MM.1S (cell line): ENCODE measurements at regions not wholly inside any gene's neighbourhood (a gene's known extent, or its start where the extent isn't known, plus 50 kb on each side); places are given as distances from the start of the nearest gene placed in this dataset.

ENCODE experiments used
- DNase-seq: peaks from one replicate; pipeline ENCODE4 v3.0.0-alpha.2; 2015
- H2AFZ ChIP-seq: fragments of 300-600 bp; sonication (generic); 2 replicates; pipeline ENCODE4 v1.6.0; 2016; ENCODE audit warnings: antibody characterized with exemption, low read length
- H3F3A ChIP-seq: fragments of 300-600 bp; sonication (generic); 2 replicates; pipeline ENCODE4 v1.6.1; 2016; ENCODE audit warnings: mild to moderate bottlenecking, antibody characterized with exemption, low read length, moderate library complexity, mixed read lengths; ENCODE audit not compliant: insufficient read depth
- H3K27ac ChIP-seq: fragments of 300-600 bp; sonication (generic); 2 replicates; pipeline ENCODE4 v1.5.1; 2016; ENCODE audit warnings: mild to moderate bottlenecking, low read length
- H3K27me3 ChIP-seq: fragments of 300-600 bp; sonication (generic); replicated peaks from 2 replicates; pipeline ENCODE4 v1.6.0; 2016; ENCODE audit warnings: low read length; ENCODE audit not compliant: insufficient read depth
- H3K36me3 ChIP-seq: fragments of 300-600 bp; sonication (generic); replicated peaks from 2 replicates; pipeline ENCODE4 v1.6.1; 2016; ENCODE audit warnings: mild to moderate bottlenecking, low read length, mixed read lengths; ENCODE audit not compliant: insufficient read depth
- H3K4me1 ChIP-seq: fragments of 300-600 bp; sonication (generic); 2 replicates; pipeline ENCODE4 v1.6.1; 2016; ENCODE audit warnings: low read length, mixed read lengths
- H3K4me2 ChIP-seq: fragments of 300-600 bp; sonication (generic); 2 replicates; pipeline ENCODE4 v1.6.0; 2016; ENCODE audit warnings: low read depth, low read length
- H3K4me3 ChIP-seq: fragments of 300-600 bp; sonication (generic); 2 replicates; pipeline ENCODE4 v1.5.1; 2016; ENCODE audit warnings: low read length, mixed read lengths
- H3K79me2 ChIP-seq: fragments of 300-600 bp; sonication (generic); 2 replicates; pipeline ENCODE4 v1.6.1; 2016; ENCODE audit warnings: mixed run types, low read length, mixed read lengths
- H3K9ac ChIP-seq: fragments of 300-600 bp; sonication (generic); 2 replicates; pipeline ENCODE4 v1.6.1; 2016; ENCODE audit warnings: low read length, mixed read lengths
- H3K9me2 ChIP-seq: fragments of 300-600 bp; sonication (generic); replicated peaks from 2 replicates; pipeline ENCODE4 v1.6.1; 2016; ENCODE audit warnings: mild to moderate bottlenecking, low read length, mixed read lengths; ENCODE audit not compliant: insufficient read depth
- H3K9me3 ChIP-seq: fragments of 300-600 bp; sonication (generic); replicated peaks from 2 replicates; pipeline ENCODE4 v1.6.1; 2016; ENCODE audit warnings: mild to moderate bottlenecking, low read length, mixed read lengths; ENCODE audit not compliant: insufficient read depth
- H4K20me1 ChIP-seq: fragments of 300-600 bp; sonication (generic); 2 replicates; pipeline ENCODE4 v1.6.1; 2016; ENCODE audit warnings: mild to moderate bottlenecking, low read length, moderate library complexity, mixed read lengths; ENCODE audit not compliant: insufficient read depth
- CTCF ChIP-seq: fragments of 300-600 bp; sonication (generic); IDR thresholded peaks from 2 replicates; pipeline ENCODE4 v1.5.1; 2016; ENCODE audit warnings: antibody characterized with exemption, low read length, mixed read lengths
- EZH2 ChIP-seq: fragments of 300-600 bp; sonication (generic); optimal IDR thresholded peaks from 2 replicates; pipeline ENCODE3; 2017; ENCODE audit warnings: low read depth, mild to moderate bottlenecking, antibody characterized with exemption, low read length, mixed read lengths
- EZH2phosphoT487 ChIP-seq: fragments of 300-600 bp; sonication (generic); IDR thresholded peaks from 2 replicates; pipeline ENCODE4 v1.6.1; 2018; ENCODE audit warnings: antibody characterized with exemption, low read length

GRCh38 chr16:73390491-73390890 is 342.6 kb upstream of the ZFHX3 start:
- Histone ChIP-seq H3K9me2 (no peaks in the 10 kb centered on the region), H3F3A (no peaks in the 10 kb centered on the region), H2AFZ (no peak overlapping the region), H3K79me2 (no peaks in the 10 kb centered on the region), H3K27ac (no peak overlapping the region), H3K4me1 (no peaks in the 10 kb centered on the region), H3K9ac (no peak overlapping the region), H3K4me3 (no peak overlapping the region), H3K27me3 (no peaks in the 10 kb centered on the region), H4K20me1 (no peaks in the 10 kb centered on the region), H3K36me3 (no peaks in the 10 kb centered on the region), H3K4me2 (no peak overlapping the region), H3K9me3 (no peaks in the 10 kb centered on the region)
- no peak for TF ChIP-seq CTCF
- TF ChIP-seq EZH2phosphoT487 = no peak
- TF ChIP-seq EZH2 = no peak
- DNase-seq = no peak

GRCh38 chr16:73389085-73389484 is 341.2 kb upstream of the ZFHX3 start:
- H3K9ac ChIP-seq = no peak overlapping the region

GRCh38 chr16:73387979-73388378 is 340.1 kb upstream of the ZFHX3 start:
- no peak for DNase-seq
- Histone ChIP-seq H3K9me2 (no peaks in the 10 kb centered on the region), H3K4me2 (no peak overlapping the region), H2AFZ (no peak overlapping the region), H3K4me3 (no peak overlapping the region), H3K9me3 (no peaks in the 10 kb centered on the region), H3K27me3 (no peaks in the 10 kb centered on the region), H3K4me1 (no peaks in the 10 kb centered on the region), H4K20me1 (no peaks in the 10 kb centered on the region), H3F3A (no peaks in the 10 kb centered on the region), H3K9ac (no peak overlapping the region), H3K27ac (no peak overlapping the region), H3K79me2 (no peaks in the 10 kb centered on the region), H3K36me3 (no peaks in the 10 kb centered on the region)
- TF ChIP-seq CTCF (no peak), EZH2 (no peak), EZH2phosphoT487 (no peak)

More at GRCh38 chr16:73389085-73389484, 341.2 kb upstream of the ZFHX3 start:
- no peaks in the 10 kb centered on the region for H4K20me1 ChIP-seq
- H3K27ac ChIP-seq = no peak overlapping the region
- no peak overlapping the region for H3K4me3 ChIP-seq
- no peak for TF ChIP-seq EZH2phosphoT487
- no peak for TF ChIP-seq EZH2
- no peak for TF ChIP-seq CTCF
- H3K4me1 ChIP-seq = no peaks in the 10 kb centered on the region
- H3K36me3 ChIP-seq = no peaks in the 10 kb centered on the region
- no peak overlapping the region for H3K4me2 ChIP-seq
- no peaks in the 10 kb centered on the region for H3F3A ChIP-seq
- H3K9me2 ChIP-seq = no peaks in the 10 kb centered on the region
- DNase-seq = no peak
- no peaks in the 10 kb centered on the region for H3K79me2 ChIP-seq
- H3K27me3 ChIP-seq = no peaks in the 10 kb centered on the region
- H2AFZ ChIP-seq = no peak overlapping the region
- no peaks in the 10 kb centered on the region for H3K9me3 ChIP-seq
